ENCODE measurements at regions not wholly inside any gene's neighbourhood (a gene's known extent, or its start where the extent isn't known, plus 50 kb on each side); places are given as distances from the start of the nearest gene placed in this dataset.

DNA sequence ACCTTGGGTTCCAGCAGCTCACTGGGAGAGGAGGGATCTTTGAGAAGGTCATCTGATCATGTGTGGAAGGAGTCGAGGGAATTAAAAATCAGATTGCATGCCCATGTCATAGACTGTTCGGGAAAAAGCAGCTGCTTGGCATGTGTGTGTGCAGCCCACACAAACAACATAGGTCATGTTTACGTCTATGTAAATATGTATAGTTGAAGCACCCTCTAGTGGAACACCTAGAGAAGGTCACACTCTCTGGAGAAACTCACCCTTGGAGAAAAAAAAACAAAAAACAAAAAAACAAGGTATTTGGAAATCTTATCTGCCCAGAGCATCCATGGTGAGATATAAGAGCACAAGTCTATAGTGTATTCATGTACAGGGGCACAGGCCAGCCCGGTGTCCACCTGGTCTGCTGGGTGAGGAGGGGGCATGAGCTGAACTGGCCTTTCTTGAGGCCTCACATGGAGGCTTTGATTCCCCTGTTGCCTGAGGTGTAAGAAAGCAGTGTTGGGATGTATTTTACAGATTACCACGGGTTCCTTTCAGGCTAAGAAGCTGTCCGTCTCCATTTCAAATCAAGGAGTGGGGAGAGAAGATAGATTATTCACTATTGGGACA is 98.0 kb downstream of the NPY start:
- Histone ChIP-seq H3K27ac (no peak overlapping the region), H3K4me3 (no peak overlapping the region), H3K4me1 (no peaks in the 10 kb centered on the region), H3K27me3 (no peaks in the 10 kb centered on the region), H3K9me3 (peaks cover 0 to 8% (median 0%) of the 10 kb centered on the region in 4 donors), H3K36me3 (no peaks in the 10 kb centered on the region)
- no peak for DNase-seq (ENCODE audit: low spot score in 2 of 2)
- TF ChIP-seq EP300 (IDR thresholded peaks at IDR 0.05) (no peak), POLR2A (IDR thresholded peaks at IDR 0.05) (no peak)
- TF ChIP-seq, protein P1, sequence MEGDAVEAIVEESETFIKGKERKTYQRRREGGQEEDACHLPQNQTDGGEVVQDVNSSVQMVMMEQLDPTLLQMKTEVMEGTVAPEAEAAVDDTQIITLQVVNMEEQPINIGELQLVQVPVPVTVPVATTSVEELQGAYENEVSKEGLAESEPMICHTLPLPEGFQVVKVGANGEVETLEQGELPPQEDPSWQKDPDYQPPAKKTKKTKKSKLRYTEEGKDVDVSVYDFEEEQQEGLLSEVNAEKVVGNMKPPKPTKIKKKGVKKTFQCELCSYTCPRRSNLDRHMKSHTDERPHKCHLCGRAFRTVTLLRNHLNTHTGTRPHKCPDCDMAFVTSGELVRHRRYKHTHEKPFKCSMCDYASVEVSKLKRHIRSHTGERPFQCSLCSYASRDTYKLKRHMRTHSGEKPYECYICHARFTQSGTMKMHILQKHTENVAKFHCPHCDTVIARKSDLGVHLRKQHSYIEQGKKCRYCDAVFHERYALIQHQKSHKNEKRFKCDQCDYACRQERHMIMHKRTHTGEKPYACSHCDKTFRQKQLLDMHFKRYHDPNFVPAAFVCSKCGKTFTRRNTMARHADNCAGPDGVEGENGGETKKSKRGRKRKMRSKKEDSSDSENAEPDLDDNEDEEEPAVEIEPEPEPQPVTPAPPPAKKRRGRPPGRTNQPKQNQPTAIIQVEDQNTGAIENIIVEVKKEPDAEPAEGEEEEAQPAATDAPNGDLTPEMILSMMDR (IDR thresholded peaks at IDR 0.05) = no peak
- WGBS, 2 donors = 47 to 60% methylated on average over 6 of the region's 6 CpGs

DNA sequence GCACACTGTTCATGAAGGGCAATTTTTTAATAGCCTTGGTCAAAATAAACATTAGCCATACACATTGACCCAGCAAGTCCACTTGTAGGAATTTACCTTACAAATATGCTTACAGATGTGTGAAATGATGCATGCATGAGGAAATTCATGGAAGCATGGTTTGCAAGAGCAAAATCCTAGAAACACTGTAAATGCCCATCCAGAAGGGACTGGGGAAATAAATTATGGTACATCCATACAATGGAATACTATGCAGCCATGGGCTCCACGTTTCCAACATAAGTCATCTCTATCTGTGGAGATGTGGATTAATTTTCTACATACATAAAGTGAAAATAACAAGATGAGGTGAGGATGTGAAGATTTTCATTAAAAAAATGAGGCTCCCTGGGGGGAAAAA is 99.1 kb downstream of the NPY start:
- no peaks in the 10 kb centered on the region for H3K27me3 ChIP-seq
- H3K4me3 ChIP-seq = no peak overlapping the region
- no peaks in the 10 kb centered on the region for H3K4me1 ChIP-seq
- no peak for TF ChIP-seq POLR2A (IDR thresholded peaks at IDR 0.05)
- TF ChIP-seq, protein P1 (IDR thresholded peaks at IDR 0.05) = no peak
- TF ChIP-seq EP300 (IDR thresholded peaks at IDR 0.05) = no peak
- H3K27ac ChIP-seq = no peak overlapping the region
- WGBS, 2 donors = 79 to 85% methylated on average over 1 of the region's 1 CpG
- DNase-seq (ENCODE audit: low spot score in 2 of 2) = no peak
- H3K36me3 ChIP-seq = no peaks in the 10 kb centered on the region
- H3K9me3 ChIP-seq = peaks cover 0 to 8% (median 0%) of the 10 kb centered on the region in 4 donors

DNA sequence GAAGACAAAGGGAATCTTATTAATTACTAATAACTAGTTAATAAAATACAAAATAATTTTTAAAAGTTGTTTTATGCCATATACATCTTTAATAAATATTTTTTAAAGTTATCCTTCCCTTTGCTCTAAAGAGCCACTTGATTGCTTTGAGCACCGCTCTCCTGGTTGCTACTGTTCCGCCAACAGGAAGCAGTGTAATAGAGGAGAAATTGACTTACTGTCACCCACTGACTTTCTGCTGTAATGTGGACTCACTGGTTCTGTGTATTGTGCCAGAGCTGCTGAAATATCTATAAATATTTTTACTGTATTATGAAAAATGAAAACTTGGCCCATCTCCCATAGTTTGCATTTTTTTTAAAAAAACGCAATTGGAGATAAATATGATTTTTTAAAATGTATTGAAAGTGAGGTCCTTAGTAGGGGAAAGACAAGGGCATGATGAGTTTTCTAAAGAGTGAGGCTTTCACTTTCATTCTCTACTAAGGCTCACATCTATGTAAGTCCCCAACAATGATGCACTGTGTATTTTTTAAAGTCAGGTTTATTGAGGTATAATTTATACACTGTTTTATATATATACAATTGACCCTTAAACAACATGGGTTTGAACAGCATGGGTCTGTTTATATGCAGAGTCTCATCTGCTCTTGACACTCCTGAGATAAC is 100.5 kb downstream of the NPY start:
- Histone ChIP-seq H3K27me3 (no peaks in the 10 kb centered on the region), H3K4me1 (no peaks in the 10 kb centered on the region), H3K4me3 (no peak overlapping the region), H3K27ac (no peak overlapping the region), H3K9me3 (peaks cover 0 to 8% (median 0%) of the 10 kb centered on the region in 4 donors), H3K36me3 (no peaks in the 10 kb centered on the region)
- 58 to 60% methylated on average over 3 of the region's 3 CpGs for WGBS, 2 donors
- TF ChIP-seq EP300 (IDR thresholded peaks at IDR 0.05) = no peak
- TF ChIP-seq, protein P1 (IDR thresholded peaks at IDR 0.05) = no peak
- DNase-seq (ENCODE audit: low spot score in 2 of 2) = no peak

DNA sequence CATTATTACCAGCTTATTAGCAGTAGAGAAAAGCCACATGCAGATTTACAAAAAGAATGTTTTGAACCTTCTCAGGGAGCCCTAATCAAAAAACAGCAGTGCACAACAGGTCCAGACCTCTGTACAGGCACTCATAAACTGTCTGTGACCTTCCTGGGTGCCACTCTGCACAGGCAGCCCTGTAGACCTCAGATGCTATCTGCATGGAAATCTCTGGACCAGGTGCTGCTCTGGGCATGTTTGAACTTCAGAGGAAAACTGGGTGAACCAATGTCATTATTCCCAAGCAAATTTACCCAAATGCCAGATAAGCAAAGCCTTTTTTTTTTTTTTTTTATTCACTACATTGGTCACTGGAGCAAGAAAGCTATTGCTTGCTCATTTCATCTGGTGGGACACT is 104.2 kb downstream of the NPY start:
- Histone ChIP-seq H3K36me3 (no peaks in the 10 kb centered on the region), H3K27ac (no peak overlapping the region), H3K9me3 (peaks cover 0 to 4% (median 0%) of the 10 kb centered on the region in 4 donors), H3K27me3 (no peaks in the 10 kb centered on the region), H3K4me3 (no peak overlapping the region), H3K4me1 (no peaks in the 10 kb centered on the region)
- no peak for TF ChIP-seq POLR2A (IDR thresholded peaks at IDR 0.05)
- TF ChIP-seq, protein P1 (IDR thresholded peaks at IDR 0.05) = no peak
- TF ChIP-seq EP300 (IDR thresholded peaks at IDR 0.05) = no peak
- DNase-seq (ENCODE audit: low spot score in 2 of 2) = no peak

DNA sequence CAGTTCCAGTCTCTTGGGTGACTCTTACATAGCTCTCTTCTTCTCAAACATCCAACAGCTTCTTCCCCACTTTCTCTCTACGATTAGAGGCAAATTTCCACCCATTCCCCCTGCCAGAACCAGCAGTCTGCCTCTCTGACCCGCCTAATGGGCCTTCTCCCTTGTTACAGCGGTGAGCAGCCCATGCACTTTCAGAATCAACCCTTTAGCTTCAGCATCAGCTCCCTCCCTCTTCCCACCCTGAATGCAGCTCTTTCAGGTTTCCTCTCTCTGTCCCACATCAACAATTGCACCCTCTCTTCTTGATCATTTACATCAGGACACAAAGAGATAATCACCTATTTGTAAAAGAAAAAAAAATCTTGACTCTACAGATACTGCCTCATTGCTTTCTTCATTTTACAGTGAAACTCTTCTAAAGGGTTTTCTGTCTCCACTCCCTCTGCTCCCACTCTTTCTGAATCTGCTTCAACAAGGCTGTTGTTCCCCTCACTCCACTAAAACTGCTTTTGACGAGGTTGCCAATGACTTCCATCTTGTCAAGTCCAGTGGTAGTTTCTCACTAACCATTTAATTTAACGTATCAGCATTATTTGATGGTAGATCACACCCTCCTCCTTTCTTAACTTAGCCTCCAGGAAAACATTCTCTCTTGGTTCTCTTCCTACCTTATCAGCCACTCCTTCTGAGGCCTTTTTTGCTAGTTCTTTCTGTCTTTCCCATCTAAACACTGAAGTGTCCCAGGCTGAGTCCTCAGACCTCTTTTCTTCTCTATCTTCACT is 106.6 kb downstream of the NPY start:
- Histone ChIP-seq H3K4me3 (no peak overlapping the region), H3K27me3 (no peaks in the 10 kb centered on the region), H3K27ac (no peak overlapping the region), H3K36me3 (no peaks in the 10 kb centered on the region), H3K9me3 (no peaks in the 10 kb centered on the region), H3K4me1 (no peaks in the 10 kb centered on the region)
- TF ChIP-seq POLR2A (IDR thresholded peaks at IDR 0.05) = no peak
- TF ChIP-seq, protein P1 (IDR thresholded peaks at IDR 0.05) = no peak
- no peak for TF ChIP-seq EP300 (IDR thresholded peaks at IDR 0.05)
- DNase-seq (ENCODE audit: low spot score in 2 of 2) = no peak
- WGBS, 2 donors = 64 to 72% methylated on average over 5 of the region's 5 CpGs
